ENCODE measurements at regions not wholly inside any gene's neighbourhood (a gene's known extent, or its start where the extent isn't known, plus 50 kb on each side); places are given as distances from the start of the nearest gene placed in this dataset.
"Not testable (repeated sequence)": the region's sequence is repeated elsewhere in the genome, so short reads cannot be mapped to it uniquely, and the experiment has no call there.

GRCh38 chrX:106263817-106264216, 95.7 kb downstream of the PWWP3B start:
- Histone ChIP-seq H3K4me1 (no peaks in the 10 kb centered on the region), H3K27ac (no peak overlapping the region), H3K27me3 (no peaks in the 10 kb centered on the region), H3K4me3 (no peak overlapping the region), H3K9me3 (no peaks in the 10 kb centered on the region), H3K36me3 (ENCODE audit: low read depth, missing control alignments) (no peaks in the 10 kb centered on the region)
- TF ChIP-seq, protein P1, sequence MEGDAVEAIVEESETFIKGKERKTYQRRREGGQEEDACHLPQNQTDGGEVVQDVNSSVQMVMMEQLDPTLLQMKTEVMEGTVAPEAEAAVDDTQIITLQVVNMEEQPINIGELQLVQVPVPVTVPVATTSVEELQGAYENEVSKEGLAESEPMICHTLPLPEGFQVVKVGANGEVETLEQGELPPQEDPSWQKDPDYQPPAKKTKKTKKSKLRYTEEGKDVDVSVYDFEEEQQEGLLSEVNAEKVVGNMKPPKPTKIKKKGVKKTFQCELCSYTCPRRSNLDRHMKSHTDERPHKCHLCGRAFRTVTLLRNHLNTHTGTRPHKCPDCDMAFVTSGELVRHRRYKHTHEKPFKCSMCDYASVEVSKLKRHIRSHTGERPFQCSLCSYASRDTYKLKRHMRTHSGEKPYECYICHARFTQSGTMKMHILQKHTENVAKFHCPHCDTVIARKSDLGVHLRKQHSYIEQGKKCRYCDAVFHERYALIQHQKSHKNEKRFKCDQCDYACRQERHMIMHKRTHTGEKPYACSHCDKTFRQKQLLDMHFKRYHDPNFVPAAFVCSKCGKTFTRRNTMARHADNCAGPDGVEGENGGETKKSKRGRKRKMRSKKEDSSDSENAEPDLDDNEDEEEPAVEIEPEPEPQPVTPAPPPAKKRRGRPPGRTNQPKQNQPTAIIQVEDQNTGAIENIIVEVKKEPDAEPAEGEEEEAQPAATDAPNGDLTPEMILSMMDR (IDR thresholded peaks at IDR 0.05) = no peak
- no peak for TF ChIP-seq POLR2A (IDR thresholded peaks at IDR 0.05)
- 54 to 62% methylated on average over 3 of the region's 3 CpGs for WGBS, 2 donors
- no peak for DNase-seq
- intact Hi-C loops (cut with DNase I; ENCODE audit: low total_unique reads) = no loop called here

- DNase-seq; H3K9me3 ChIP-seq; H3K27ac ChIP-seq; H3K4me3 ChIP-seq; H3K4me1 ChIP-seq; H3K27me3 ChIP-seq; H3K36me3 ChIP-seq (ENCODE audit: low read depth, missing control alignments); intact Hi-C loops (cut with DNase I; ENCODE audit: low total_unique reads): not testable (repeated sequence)
- WGBS, 2 donors = no CpG with 5 or more reads among the region's 9 CpGs
Observed at GRCh38 chrX:106273947-106274587, 106.0 kb downstream of the PWWP3B start.

GRCh38 chrX:106275172-106275571, 107.1 kb downstream of the PWWP3B start:
- H3K27ac ChIP-seq; intact Hi-C loops (cut with DNase I; ENCODE audit: low total_unique reads); H3K36me3 ChIP-seq (ENCODE audit: low read depth, missing control alignments); H3K27me3 ChIP-seq; H3K9me3 ChIP-seq; DNase-seq; H3K4me1 ChIP-seq; H3K4me3 ChIP-seq: not testable (repeated sequence)
- no CpG with 5 or more reads among the region's 5 CpGs for WGBS, 2 donors

DNA sequence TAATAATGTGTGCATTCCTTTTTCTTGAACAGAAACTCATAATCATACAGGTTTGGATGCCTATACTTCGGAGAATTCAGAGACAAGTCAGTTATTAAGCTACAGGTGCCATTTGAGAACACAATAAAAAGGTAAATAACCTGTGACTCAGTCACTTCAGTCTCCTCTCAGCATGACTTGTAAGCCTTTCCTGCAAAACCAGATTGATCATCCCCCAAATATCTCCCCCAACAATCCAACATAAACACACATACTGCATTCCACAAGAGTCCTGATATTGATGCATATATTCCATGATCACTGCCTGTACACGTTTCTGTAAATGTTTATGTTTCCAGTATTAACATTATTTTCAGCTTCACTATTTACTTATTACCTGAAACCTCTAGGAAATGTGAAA, 110.8 kb downstream of the PWWP3B start:
- intact Hi-C loops (cut with DNase I; ENCODE audit: low total_unique reads) = no loop called here
- TF ChIP-seq, protein P1 (IDR thresholded peaks at IDR 0.05) = no peak
- no peak for TF ChIP-seq POLR2A (IDR thresholded peaks at IDR 0.05)
- no peaks in the 10 kb centered on the region for H3K27me3 ChIP-seq
- WGBS, 2 donors = 74 to 83% methylated on average over 2 of the region's 2 CpGs
- no peak overlapping the region for H3K27ac ChIP-seq
- H3K36me3 ChIP-seq (ENCODE audit: low read depth, missing control alignments) = no peaks in the 10 kb centered on the region
- no peak for DNase-seq
- H3K9me3 ChIP-seq = no peaks in the 10 kb centered on the region
- H3K4me1 ChIP-seq = no peaks in the 10 kb centered on the region
- no peak overlapping the region for H3K4me3 ChIP-seq

DNA sequence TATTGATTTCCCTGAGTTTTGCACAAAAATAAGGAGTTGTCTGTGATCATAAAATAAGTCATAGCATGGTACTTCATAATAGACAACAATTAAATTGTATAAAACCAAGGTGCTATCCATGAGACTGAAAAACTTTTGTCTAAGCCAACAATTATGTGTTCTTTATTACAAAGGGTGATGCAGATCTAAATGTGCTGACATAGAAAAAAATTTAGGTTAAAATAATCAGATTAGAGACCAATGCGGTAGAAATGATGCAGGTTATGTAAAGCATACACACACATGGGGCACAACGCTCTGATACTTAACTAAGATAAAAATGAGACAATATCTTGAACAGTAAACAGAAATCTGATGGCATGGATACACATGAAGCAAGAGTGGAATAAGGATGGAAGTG, 113.3 kb downstream of the PWWP3B start:
- no peak for DNase-seq
- Histone ChIP-seq H3K27ac (no peak overlapping the region), H3K4me3 (no peak overlapping the region), H3K9me3 (no peaks in the 10 kb centered on the region), H3K4me1 (no peaks in the 10 kb centered on the region), H3K36me3 (ENCODE audit: low read depth, missing control alignments) (no peaks in the 10 kb centered on the region), H3K27me3 (no peaks in the 10 kb centered on the region)
- TF ChIP-seq, protein P1 (IDR thresholded peaks at IDR 0.05) = no peak
- no peak for TF ChIP-seq POLR2A (IDR thresholded peaks at IDR 0.05)
- WGBS, 2 donors = 78 to 89% methylated on average over 2 of the region's 2 CpGs
- intact Hi-C loops (cut with DNase I; ENCODE audit: low total_unique reads) = no loop called here

DNA sequence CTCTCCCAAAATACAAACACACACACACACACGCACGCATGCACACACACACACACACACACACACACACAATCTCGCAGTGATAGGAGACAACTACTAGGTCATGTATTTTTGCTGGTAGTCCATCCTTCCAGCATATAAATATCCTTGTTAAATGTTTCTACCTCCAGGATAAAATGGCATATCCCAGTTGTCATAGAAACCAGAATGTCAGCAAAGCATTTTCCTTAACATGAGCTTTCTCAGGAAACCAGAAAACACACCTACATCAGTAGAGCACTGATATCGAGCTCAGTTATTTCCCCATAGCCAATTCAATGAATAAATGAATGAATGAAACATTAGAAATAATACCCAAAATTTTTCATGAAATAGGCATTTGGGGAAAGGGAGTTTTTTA, 115.7 kb downstream of the PWWP3B start:
- H3K9me3 ChIP-seq = no peaks in the 10 kb centered on the region
- H3K4me1 ChIP-seq = no peaks in the 10 kb centered on the region
- no peak overlapping the region for H3K4me3 ChIP-seq
- no peak for TF ChIP-seq POLR2A (IDR thresholded peaks at IDR 0.05)
- TF ChIP-seq, protein P1 (IDR thresholded peaks at IDR 0.05) = no peak
- H3K27me3 ChIP-seq = no peaks in the 10 kb centered on the region
- intact Hi-C loops (cut with DNase I; ENCODE audit: low total_unique reads) = no loop called here
- no peaks in the 10 kb centered on the region for H3K36me3 ChIP-seq (ENCODE audit: low read depth, missing control alignments)
- H3K27ac ChIP-seq = no peak overlapping the region
- DNase-seq = no peak
- 81 to 96% methylated on average over 2 to 4 of the region's 4 CpGs for WGBS, 2 donors

All from testis (tissue), 2 donors.